Thyroid gland (tissue), 4 donors: ENCODE measurements at regions not wholly inside any gene's neighbourhood (a gene's known extent, or its start where the extent isn't known, plus 50 kb on each side); places are given as distances from the start of the nearest gene placed in this dataset.
A peak's percentile ranks its signal among the peaks of the same experiment; 100 is the strongest.

Experiments
- DNase-seq, 2 donors: peaks; one replicate each; pipeline ENCODE4 v3.0.0-alpha.2; 2019
- H3K27ac ChIP-seq, 3 donors: fragments of 200-600 bp; sonication (generic); 1 replicate in 2 of 3; 2 replicates in 1 of 3; pipeline ENCODE4 v1.5.1; 2016 to 2019; ENCODE audit warnings: mild to moderate bottlenecking in 1 of 3, moderate library complexity in 1 of 3
- H3K27me3 ChIP-seq: fragments of 200-600 bp; sonication (generic); one replicate; pipeline ENCODE4 v1.5.1; 2019
- H3K36me3 ChIP-seq, 2 donors: fragments of 200-600 bp; sonication (generic); one replicate each; pipeline ENCODE4 v1.5.1; 2016 to 2019
- H3K4me1 ChIP-seq, 2 donors: fragments of 200-600 bp; sonication (generic); one replicate each; pipeline ENCODE4 v1.5.1; 2017 to 2019
- H3K4me3 ChIP-seq, 3 donors: fragments of 200-600 bp; sonication (generic); replicated peaks in 1 of 3; 1 replicate in 2 of 3; 2 replicates in 1 of 3; pipeline ENCODE4 v1.5.1; 2016; ENCODE audit warnings: mild to moderate bottlenecking in 1 of 3
- H3K9me3 ChIP-seq: fragments of 200-600 bp; sonication (generic); one replicate; pipeline ENCODE4 v1.5.1; 2017
- CTCF ChIP-seq, 6 experiments: fragments of 200-600 bp in 3 of 6; fragments of 450-650 bp in 3 of 6; sonication (generic) in 3 of 6; IDR thresholded peaks; one replicate each; pipeline ENCODE4 v1.5.1; 2016 to 2019; ENCODE audit warnings: antibody characterized with exemption in 6 of 6, mild to moderate bottlenecking in 2 of 6, inconsistent platforms in 1 of 6, moderate library complexity in 1 of 6
- POLR2A ChIP-seq, 2 donors: fragments of 450-650 bp; IDR thresholded peaks; one replicate each; pipeline ENCODE4 v1.6.1; 2017; ENCODE audit warnings: antibody characterized with exemption in 2 of 2, mild to moderate bottlenecking in 2 of 2, moderate library complexity in 1 of 2
- WGBS, 2 donors: methylation state at CpG; one replicate each; pipeline ENCODE4 v1.1.5; 2017; 5-methylcytosine and 5-hydroxymethylcytosine counted together
- intact Hi-C: fragments of 100-400 bp; cut with DNase I; formaldehyde crosslinking; loops from one replicate; pipeline ENCODE4 v1.15.1; 2023

- H3K27ac ChIP-seq: no peak overlapping the region
- intact Hi-C loops: no loop called here
- TF ChIP-seq CTCF (IDR thresholded peaks at IDR 0.05) (no peak), POLR2A (IDR thresholded peaks at IDR 0.05) (no peak)
- no peaks in the 10 kb centered on the region for H3K27me3 ChIP-seq
- H3K4me3 ChIP-seq: no peak overlapping the region
- peak; percentile 20 to 49 for DNase-seq
- H3K4me1 ChIP-seq: no peaks in the 10 kb centered on the region
- WGBS, 2 donors: 36 to 41% methylated on average over 6 of the region's 6 CpGs
- no peaks in the 10 kb centered on the region for H3K9me3 ChIP-seq
- no peaks in the 10 kb centered on the region for H3K36me3 ChIP-seq
Observed at GRCh38 chr9:119802621-119803020, 433.4 kb upstream of the BRINP1 start.

DNA sequence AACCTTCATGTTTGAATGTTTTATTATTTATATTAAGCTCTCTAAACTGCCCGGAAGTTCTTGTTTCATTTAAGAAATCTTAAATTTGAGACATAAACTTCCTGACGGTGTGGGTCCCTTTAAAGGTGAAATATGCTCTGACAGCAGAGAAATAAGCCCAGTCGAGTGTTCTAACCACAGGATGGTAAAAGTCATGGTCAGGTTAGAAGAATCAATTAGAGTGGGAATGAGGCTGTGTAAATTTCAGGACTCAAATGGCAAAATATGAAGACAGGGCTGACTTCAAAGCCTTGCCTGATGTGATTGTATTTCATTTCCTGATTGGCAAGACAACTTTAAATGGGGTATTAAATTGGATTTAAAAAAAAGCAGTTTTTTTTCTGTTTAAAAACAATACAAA, 432.9 kb upstream of the BRINP1 start:
- no peak for DNase-seq
- Histone ChIP-seq H3K27me3 (no peaks in the 10 kb centered on the region), H3K4me3 (no peak overlapping the region), H3K36me3 (no peaks in the 10 kb centered on the region), H3K9me3 (no peaks in the 10 kb centered on the region), H3K27ac (no peak overlapping the region), H3K4me1 (no peaks in the 10 kb centered on the region)
- intact Hi-C loops: no loop called here
- TF ChIP-seq CTCF (IDR thresholded peaks at IDR 0.05) (no peak), POLR2A (IDR thresholded peaks at IDR 0.05) (no peak)
- 51 to 61% methylated on average over 3 of the region's 3 CpGs for WGBS, 2 donors

- TF ChIP-seq POLR2A (IDR thresholded peaks at IDR 0.05): no peak
- TF ChIP-seq CTCF (IDR thresholded peaks at IDR 0.05): no peak
- Histone ChIP-seq H3K36me3 (no peaks in the 10 kb centered on the region), H3K4me1 (no peaks in the 10 kb centered on the region), H3K9me3 (no peaks in the 10 kb centered on the region), H3K27me3 (no peaks in the 10 kb centered on the region), H3K27ac (no peak overlapping the region), H3K4me3 (no peak overlapping the region)
- 73 to 87% methylated on average over 4 of the region's 4 CpGs for WGBS, 2 donors
- intact Hi-C loops: no loop called here
- DNase-seq: no peak
Observed at GRCh38 chr9:119801311-119801710, 432.1 kb upstream of the BRINP1 start.

- H3K4me3 ChIP-seq: no peak overlapping the region
- no peaks in the 10 kb centered on the region for H3K36me3 ChIP-seq
- no peaks in the 10 kb centered on the region for H3K27me3 ChIP-seq
- H3K4me1 ChIP-seq: no peaks in the 10 kb centered on the region
- WGBS, 2 donors: 87 to 94% methylated on average over 3 of the region's 3 CpGs
- intact Hi-C loops: no loop called here
- DNase-seq: no peak
- H3K27ac ChIP-seq: no peak overlapping the region
- no peaks in the 10 kb centered on the region for H3K9me3 ChIP-seq
- TF ChIP-seq CTCF (IDR thresholded peaks at IDR 0.05) (no peak), POLR2A (IDR thresholded peaks at IDR 0.05) (no peak)
Observed at GRCh38 chr9:119795395-119795794, 426.2 kb upstream of the BRINP1 start.

DNA sequence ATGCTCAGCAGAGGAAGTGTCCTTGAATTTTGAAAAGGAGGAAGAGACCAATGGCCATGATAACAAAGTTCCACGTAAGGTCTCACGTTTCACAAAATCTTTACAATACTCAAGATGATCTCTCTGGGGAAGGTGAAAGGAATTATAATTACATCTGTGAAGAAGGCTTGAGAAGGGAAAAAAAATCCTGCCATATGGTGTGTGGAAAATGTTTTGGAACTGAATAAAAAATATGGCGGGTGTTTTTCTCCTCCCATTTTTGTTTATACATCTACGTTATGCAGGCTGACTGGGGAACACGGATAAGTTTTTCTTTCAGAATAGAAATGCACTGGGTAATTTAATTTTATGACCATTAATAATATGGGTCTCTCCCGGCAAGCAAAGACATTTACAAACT, 425.6 kb upstream of the BRINP1 start:
- Histone ChIP-seq H3K27ac (no peak overlapping the region), H3K27me3 (no peaks in the 10 kb centered on the region), H3K36me3 (no peaks in the 10 kb centered on the region), H3K4me1 (no peaks in the 10 kb centered on the region), H3K4me3 (no peak overlapping the region), H3K9me3 (no peaks in the 10 kb centered on the region)
- no peak for TF ChIP-seq POLR2A (IDR thresholded peaks at IDR 0.05)
- TF ChIP-seq CTCF (IDR thresholded peaks at IDR 0.05): no peak
- 86 to 90% methylated on average over 6 of the region's 6 CpGs for WGBS, 2 donors
- intact Hi-C loops: no loop called here
- no peak for DNase-seq
